SK-N-SH treated with all-trans-retinoic acid at 6 μM for 48 hours (cell line): ENCODE measurements at regions not wholly inside any gene's neighbourhood (a gene's known extent, or its start where the extent isn't known, plus 50 kb on each side); places are given as distances from the start of the nearest gene placed in this dataset.

Source experiments
- ATAC-seq: fragments of 200-7000 bp; cut with Tn5 transposase; 3 replicates; pipeline ENCODE4 v1.9.1; 2020; ENCODE audit warnings: mild to moderate bottlenecking, moderate library complexity
- ARNTL ChIP-seq: fragments of 450-650 bp; formaldehyde crosslinking; IDR thresholded peaks from 2 replicates; pipeline ENCODE4 v1.5.0; 2020; ENCODE audit warnings: low read depth, mild to moderate bottlenecking, moderate library complexity, borderline replicate concordance
- BACH2 ChIP-seq: fragments of 250-450 bp; sonication (Bioruptor Pico); IDR thresholded peaks from 2 replicates; pipeline ENCODE4 v1.9.0; 2021; ENCODE audit warnings: mild to moderate bottlenecking, borderline replicate concordance
- CSDC2 ChIP-seq: fragments of 250-450 bp; sonication (Bioruptor Pico); IDR thresholded peaks from 2 replicates; pipeline ENCODE4 v1.5.0; 2020; ENCODE audit warnings: mild to moderate bottlenecking, moderate library complexity
- ESRRG ChIP-seq: fragments of 250-450 bp; sonication (Bioruptor Pico); IDR thresholded peaks from 2 replicates; pipeline ENCODE4 v1.6.1; 2021; ENCODE audit warnings: mild to moderate bottlenecking
- GLIS3 ChIP-seq: fragments of 250-450 bp; sonication (Bioruptor Pico); IDR thresholded peaks from 2 replicates; pipeline ENCODE4 v1.5.0; 2020; ENCODE audit warnings: mild to moderate bottlenecking, moderate library complexity
- ISL1 ChIP-seq: fragments of 250-450 bp; sonication (Bioruptor Pico); IDR thresholded peaks from 2 replicates; pipeline ENCODE4 v2.1.2; 2022; ENCODE audit warnings: mild to moderate bottlenecking, moderate library complexity
- OSR1 ChIP-seq: fragments of 250-450 bp; sonication (Bioruptor Pico); IDR thresholded peaks from 2 replicates; pipeline ENCODE4 v1.8.0; 2022; ENCODE audit warnings: moderate library complexity, mild to moderate bottlenecking, inconsistent platforms
- PPARA ChIP-seq: fragments of 250-450 bp; sonication (Bioruptor Pico); IDR thresholded peaks from 2 replicates; pipeline ENCODE4 v1.5.0; 2020; ENCODE audit warnings: mild to moderate bottlenecking, borderline replicate concordance
- RARB ChIP-seq: fragments of 250-450 bp; sonication (Bioruptor Pico); IDR thresholded peaks from 2 replicates; pipeline ENCODE4 v1.8.0; 2021; ENCODE audit warnings: mild to moderate bottlenecking, moderate library complexity
- SNAI2 ChIP-seq: fragments of 250-450 bp; sonication (Bioruptor Pico); IDR thresholded peaks from 2 replicates; pipeline ENCODE4 v1.5.0; 2020; ENCODE audit warnings: mild to moderate bottlenecking, moderate library complexity
- TCF4 ChIP-seq: fragments of 250-450 bp; sonication (Bioruptor Pico); IDR thresholded peaks from 2 replicates; pipeline ENCODE4 v1.8.0; 2021; ENCODE audit warnings: mild to moderate bottlenecking, moderate library complexity, borderline replicate concordance
- ZFP3 ChIP-seq: fragments of 250-450 bp; sonication (Bioruptor Pico); IDR thresholded peaks from 2 replicates; pipeline ENCODE4 v1.5.0; 2020; ENCODE audit warnings: mild to moderate bottlenecking, moderate library complexity
- ZFP30 ChIP-seq: fragments of 450-650 bp; formaldehyde crosslinking; IDR thresholded peaks from 2 replicates; pipeline ENCODE4 v1.5.0; 2022; ENCODE audit warnings: mild to moderate bottlenecking, moderate library complexity
- ZNF565 ChIP-seq: fragments of 450-650 bp; formaldehyde crosslinking; conservative IDR thresholded peaks from 2 replicates; pipeline ENCODE4 v1.5.0; 2020; ENCODE audit warnings: low read depth, mild to moderate bottlenecking, moderate library complexity
- ZNF70 ChIP-seq: fragments of 450-650 bp; formaldehyde crosslinking; IDR thresholded peaks from 2 replicates; pipeline ENCODE4 v1.5.0; 2020; ENCODE audit warnings: mild to moderate bottlenecking, moderate library complexity
- TF ChIP-seq, protein P1 (sequence below): fragments of 250-450 bp; sonication (Bioruptor Pico); IDR thresholded peaks from 2 replicates; pipeline ENCODE4 v1.8.0; 2021; ENCODE audit warnings: low read depth, mild to moderate bottlenecking, moderate library complexity, borderline replicate concordance
- TF ChIP-seq, protein P2 (sequence below): fragments of 250-450 bp; sonication (Bioruptor Pico); IDR thresholded peaks from 2 replicates; pipeline ENCODE4 v1.5.1; 2021; ENCODE audit warnings: mild to moderate bottlenecking, moderate library complexity
- TF ChIP-seq, protein P3 (sequence below): fragments of 250-450 bp; sonication (Bioruptor Pico); IDR thresholded peaks from 2 replicates; pipeline ENCODE4 v1.8.0; 2020; ENCODE audit warnings: mild to moderate bottlenecking, moderate library complexity, borderline replicate concordance
- TF ChIP-seq, protein P4 (sequence below): fragments of 250-450 bp; sonication (Bioruptor Pico); IDR thresholded peaks from 2 replicates; pipeline ENCODE4 v1.5.0; 2020; ENCODE audit warnings: mild to moderate bottlenecking, moderate library complexity
- TF ChIP-seq, protein P5 (sequence below): fragments of 250-450 bp; sonication (Bioruptor Pico); IDR thresholded peaks from 2 replicates; pipeline ENCODE4 v1.5.1; 2020; ENCODE audit warnings: low read depth, mild to moderate bottlenecking, moderate library complexity

DNA sequence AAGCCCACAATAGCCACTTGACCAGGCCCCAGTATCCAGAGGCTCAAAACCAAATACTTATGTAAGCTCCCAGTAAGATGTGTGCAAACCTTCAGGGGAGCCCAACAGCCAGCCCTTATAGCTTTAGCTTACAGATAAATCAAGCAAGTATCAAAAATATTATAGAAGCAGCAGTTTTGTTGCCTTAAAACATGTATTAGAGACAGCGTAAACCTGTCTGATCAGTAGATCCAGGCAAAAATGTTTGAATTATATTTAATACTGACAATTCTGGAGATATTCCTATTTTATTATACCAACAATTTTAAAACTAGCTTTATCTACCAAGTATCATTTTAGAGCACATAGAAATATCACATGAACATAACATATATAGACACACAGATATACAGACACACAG is 365.6 kb upstream of the KLF4 start:
- TF ChIP-seq SNAI2 (no peak), BACH2 (no peak), ZFP3 (CRISPR knock-in tag) (no peak), TCF4 (no peak), ZNF565 (CRISPR knock-in tag) (no peak)
- TF ChIP-seq, protein P1, sequence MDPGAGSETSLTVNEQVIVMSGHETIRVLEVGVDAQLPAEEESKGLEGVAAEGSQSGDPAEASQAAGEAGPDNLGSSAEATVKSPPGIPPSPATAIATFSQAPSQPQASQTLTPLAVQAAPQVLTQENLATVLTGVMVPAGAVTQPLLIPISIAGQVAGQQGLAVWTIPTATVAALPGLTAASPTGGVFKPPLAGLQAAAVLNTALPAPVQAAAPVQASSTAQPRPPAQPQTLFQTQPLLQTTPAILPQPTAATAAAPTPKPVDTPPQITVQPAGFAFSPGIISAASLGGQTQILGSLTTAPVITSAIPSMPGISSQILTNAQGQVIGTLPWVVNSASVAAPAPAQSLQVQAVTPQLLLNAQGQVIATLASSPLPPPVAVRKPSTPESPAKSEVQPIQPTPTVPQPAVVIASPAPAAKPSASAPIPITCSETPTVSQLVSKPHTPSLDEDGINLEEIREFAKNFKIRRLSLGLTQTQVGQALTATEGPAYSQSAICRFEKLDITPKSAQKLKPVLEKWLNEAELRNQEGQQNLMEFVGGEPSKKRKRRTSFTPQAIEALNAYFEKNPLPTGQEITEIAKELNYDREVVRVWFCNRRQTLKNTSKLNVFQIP (CRISPR knock-in tag) = no peak
- TF ChIP-seq, protein P2, sequence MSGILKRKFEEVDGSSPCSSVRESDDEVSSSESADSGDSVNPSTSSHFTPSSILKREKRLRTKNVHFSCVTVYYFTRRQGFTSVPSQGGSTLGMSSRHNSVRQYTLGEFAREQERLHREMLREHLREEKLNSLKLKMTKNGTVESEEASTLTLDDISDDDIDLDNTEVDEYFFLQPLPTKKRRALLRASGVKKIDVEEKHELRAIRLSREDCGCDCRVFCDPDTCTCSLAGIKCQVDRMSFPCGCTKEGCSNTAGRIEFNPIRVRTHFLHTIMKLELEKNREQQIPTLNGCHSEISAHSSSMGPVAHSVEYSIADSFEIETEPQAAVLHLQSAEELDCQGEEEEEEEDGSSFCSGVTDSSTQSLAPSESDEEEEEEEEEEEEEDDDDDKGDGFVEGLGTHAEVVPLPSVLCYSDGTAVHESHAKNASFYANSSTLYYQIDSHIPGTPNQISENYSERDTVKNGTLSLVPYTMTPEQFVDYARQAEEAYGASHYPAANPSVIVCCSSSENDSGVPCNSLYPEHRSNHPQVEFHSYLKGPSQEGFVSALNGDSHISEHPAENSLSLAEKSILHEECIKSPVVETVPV (CRISPR knock-in tag) = no peak
- no peak for ATAC-seq

DNA sequence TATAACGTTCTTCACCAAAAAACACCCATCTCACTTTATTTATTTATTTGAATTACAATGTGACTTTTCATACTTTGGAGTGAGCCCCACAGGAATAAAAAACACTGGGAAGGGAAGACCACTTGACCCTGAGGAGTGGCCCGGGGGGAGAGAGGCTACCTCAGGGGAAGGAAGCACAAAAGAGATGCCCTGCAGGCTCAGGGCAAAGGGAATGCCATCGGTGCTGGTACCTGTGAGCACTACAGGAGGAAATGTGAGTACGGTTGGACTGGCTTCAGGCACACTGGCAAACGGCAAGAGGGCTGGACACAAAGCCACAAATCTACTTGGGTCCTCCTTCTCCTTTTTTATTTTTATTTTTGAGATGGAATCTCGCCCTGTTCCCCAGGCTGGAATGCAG is 363.9 kb upstream of the KLF4 start:
- no peak for ATAC-seq

DNA sequence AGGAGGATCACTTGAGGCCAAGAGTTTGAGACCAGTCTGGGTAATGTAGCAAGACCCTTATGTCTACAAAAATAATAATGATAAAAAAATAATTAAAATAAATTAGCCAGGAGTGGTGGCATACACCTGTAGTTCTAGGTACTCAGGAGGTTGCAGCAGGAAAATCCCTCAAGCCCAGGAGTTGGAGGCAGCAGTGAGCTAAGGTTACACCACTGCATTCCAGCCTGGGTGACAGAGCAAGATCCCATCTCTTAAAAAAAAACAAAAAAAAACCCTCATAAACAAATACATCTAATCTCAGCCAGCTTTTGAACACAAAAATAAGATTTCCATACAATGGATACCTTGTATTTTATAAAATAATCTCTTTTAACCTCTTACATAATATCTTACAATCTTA is 363.3 kb upstream of the KLF4 start:
- no peak for ATAC-seq
- TF ChIP-seq PPARA (CRISPR knock-in tag) (no peak), ZNF565 (CRISPR knock-in tag) (no peak), OSR1 (CRISPR knock-in tag) (no peak), ZFP30 (CRISPR knock-in tag) (no peak), ISL1 (CRISPR knock-in tag) (no peak), GLIS3 (CRISPR knock-in tag) (no peak), CSDC2 (CRISPR knock-in tag) (no peak), SNAI2 (no peak), ESRRG (no peak), ZNF70 (no peak), BACH2 (no peak), ARNTL (no peak)
- TF ChIP-seq, protein P3, sequence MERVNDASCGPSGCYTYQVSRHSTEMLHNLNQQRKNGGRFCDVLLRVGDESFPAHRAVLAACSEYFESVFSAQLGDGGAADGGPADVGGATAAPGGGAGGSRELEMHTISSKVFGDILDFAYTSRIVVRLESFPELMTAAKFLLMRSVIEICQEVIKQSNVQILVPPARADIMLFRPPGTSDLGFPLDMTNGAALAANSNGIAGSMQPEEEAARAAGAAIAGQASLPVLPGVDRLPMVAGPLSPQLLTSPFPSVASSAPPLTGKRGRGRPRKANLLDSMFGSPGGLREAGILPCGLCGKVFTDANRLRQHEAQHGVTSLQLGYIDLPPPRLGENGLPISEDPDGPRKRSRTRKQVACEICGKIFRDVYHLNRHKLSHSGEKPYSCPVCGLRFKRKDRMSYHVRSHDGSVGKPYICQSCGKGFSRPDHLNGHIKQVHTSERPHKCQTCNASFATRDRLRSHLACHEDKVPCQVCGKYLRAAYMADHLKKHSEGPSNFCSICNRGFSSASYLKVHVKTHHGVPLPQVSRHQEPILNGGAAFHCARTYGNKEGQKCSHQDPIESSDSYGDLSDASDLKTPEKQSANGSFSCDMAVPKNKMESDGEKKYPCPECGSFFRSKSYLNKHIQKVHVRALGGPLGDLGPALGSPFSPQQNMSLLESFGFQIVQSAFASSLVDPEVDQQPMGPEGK (CRISPR knock-in tag) = no peak
- TF ChIP-seq, protein P1 (CRISPR knock-in tag) = no peak
- TF ChIP-seq, protein P4, sequence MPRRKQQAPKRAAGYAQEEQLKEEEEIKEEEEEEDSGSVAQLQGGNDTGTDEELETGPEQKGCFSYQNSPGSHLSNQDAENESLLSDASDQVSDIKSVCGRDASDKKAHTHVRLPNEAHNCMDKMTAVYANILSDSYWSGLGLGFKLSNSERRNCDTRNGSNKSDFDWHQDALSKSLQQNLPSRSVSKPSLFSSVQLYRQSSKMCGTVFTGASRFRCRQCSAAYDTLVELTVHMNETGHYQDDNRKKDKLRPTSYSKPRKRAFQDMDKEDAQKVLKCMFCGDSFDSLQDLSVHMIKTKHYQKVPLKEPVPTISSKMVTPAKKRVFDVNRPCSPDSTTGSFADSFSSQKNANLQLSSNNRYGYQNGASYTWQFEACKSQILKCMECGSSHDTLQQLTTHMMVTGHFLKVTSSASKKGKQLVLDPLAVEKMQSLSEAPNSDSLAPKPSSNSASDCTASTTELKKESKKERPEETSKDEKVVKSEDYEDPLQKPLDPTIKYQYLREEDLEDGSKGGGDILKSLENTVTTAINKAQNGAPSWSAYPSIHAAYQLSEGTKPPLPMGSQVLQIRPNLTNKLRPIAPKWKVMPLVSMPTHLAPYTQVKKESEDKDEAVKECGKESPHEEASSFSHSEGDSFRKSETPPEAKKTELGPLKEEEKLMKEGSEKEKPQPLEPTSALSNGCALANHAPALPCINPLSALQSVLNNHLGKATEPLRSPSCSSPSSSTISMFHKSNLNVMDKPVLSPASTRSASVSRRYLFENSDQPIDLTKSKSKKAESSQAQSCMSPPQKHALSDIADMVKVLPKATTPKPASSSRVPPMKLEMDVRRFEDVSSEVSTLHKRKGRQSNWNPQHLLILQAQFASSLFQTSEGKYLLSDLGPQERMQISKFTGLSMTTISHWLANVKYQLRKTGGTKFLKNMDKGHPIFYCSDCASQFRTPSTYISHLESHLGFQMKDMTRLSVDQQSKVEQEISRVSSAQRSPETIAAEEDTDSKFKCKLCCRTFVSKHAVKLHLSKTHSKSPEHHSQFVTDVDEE (CRISPR knock-in tag) = no peak
- TF ChIP-seq, protein P5, sequence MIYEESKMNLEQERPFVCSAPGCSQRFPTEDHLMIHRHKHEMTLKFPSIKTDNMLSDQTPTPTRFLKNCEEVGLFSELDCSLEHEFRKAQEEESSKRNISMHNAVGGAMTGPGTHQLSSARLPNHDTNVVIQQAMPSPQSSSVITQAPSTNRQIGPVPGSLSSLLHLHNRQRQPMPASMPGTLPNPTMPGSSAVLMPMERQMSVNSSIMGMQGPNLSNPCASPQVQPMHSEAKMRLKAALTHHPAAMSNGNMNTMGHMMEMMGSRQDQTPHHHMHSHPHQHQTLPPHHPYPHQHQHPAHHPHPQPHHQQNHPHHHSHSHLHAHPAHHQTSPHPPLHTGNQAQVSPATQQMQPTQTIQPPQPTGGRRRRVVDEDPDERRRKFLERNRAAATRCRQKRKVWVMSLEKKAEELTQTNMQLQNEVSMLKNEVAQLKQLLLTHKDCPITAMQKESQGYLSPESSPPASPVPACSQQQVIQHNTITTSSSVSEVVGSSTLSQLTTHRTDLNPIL (CRISPR knock-in tag) = no peak

More for the DNA sequence above, 363.9 kb upstream of the KLF4 start:
- no peak for TF ChIP-seq SNAI2
- TF ChIP-seq BACH2 = no peak
- no peak for TF ChIP-seq PPARA (CRISPR knock-in tag)
- TF ChIP-seq, protein P2 (CRISPR knock-in tag) = no peak
- no peak for TF ChIP-seq ESRRG
- TF ChIP-seq ISL1 (CRISPR knock-in tag) = no peak
- TF ChIP-seq, protein P3 (CRISPR knock-in tag) = no peak
- TF ChIP-seq RARB (CRISPR knock-in tag) = no peak
- no peak for TF ChIP-seq ZNF70
- no peak for TF ChIP-seq ZFP3 (CRISPR knock-in tag)
- TF ChIP-seq, all 23 proteins: peak for 0
